Ovary (tissue), 7 donors: ENCODE measurements at regions not wholly inside any gene's neighbourhood (a gene's known extent, or its start where the extent isn't known, plus 50 kb on each side); places are given as distances from the start of the nearest gene placed in this dataset.

ENCODE experiments used
- DNase-seq, 5 donors: peaks; one replicate each; pipeline ENCODE4 v3.0.0-alpha.2; 2019 to 2020
- H3K27ac ChIP-seq, 2 donors: fragments of 200-600 bp; one replicate each; pipeline versions ENCODE4 v1.5.1 to v1.8.0; 2019 to 2022
- H3K27me3 ChIP-seq: fragments of 200-600 bp; one replicate; pipeline ENCODE4 v1.8.0; 2022
- H3K36me3 ChIP-seq: fragments of 200-600 bp; sonication (generic); one replicate; pipeline ENCODE4 v1.5.1; 2019
- H3K4me1 ChIP-seq: one replicate; pipeline ENCODE4 v1.8.1; 2013; ENCODE audit warnings: mild to moderate bottlenecking, moderate library complexity; ENCODE audit not compliant: insufficient read depth
- H3K4me3 ChIP-seq: fragments of 200-600 bp; sonication (generic); one replicate; pipeline ENCODE4 v1.5.1; 2017
- H3K9me3 ChIP-seq, 2 donors: fragments of 200-600 bp in 1 of 2; sonication (generic) in 1 of 2; one replicate each; pipeline versions ENCODE4 v1.5.1 to v1.8.1; 2013 to 2019; ENCODE audit warnings: mild to moderate bottlenecking in 1 of 2, moderate library complexity in 1 of 2
- EP300 ChIP-seq: sonication (generic); formaldehyde crosslinking; IDR thresholded peaks from one replicate; pipeline ENCODE4 v1.6.1; 2017; ENCODE audit warnings: antibody characterized with exemption
- POLR2A ChIP-seq: fragments of 450-650 bp; IDR thresholded peaks from one replicate; pipeline ENCODE4 v1.6.1; 2017; ENCODE audit warnings: antibody characterized with exemption, mild to moderate bottlenecking, moderate library complexity
- WGBS, 3 donors: extraction: QIAGEN DNeasy Blood & Tissue Kit in 1 of 3; methylation state at CpG; one replicate each; pipeline versions ENCODE4 v1.1.5 to v1.1.7; 2013 to 2017; 5-methylcytosine and 5-hydroxymethylcytosine counted together
- intact Hi-C, 4 donors: fragments of 100-400 bp; cut with DNase I; formaldehyde crosslinking; loops; one replicate each; pipeline versions ENCODE4 v1.11.0 to v1.15.1; 2022 to 2023
- TF ChIP-seq, protein P1 (sequence below), 3 donors: fragments of 450-650 bp in 2 of 3; fragments of 200-600 bp in 1 of 3; IDR thresholded peaks; one replicate each; pipeline versions ENCODE4 v1.5.1 to v1.8.0; 2016 to 2022; ENCODE audit warnings: antibody characterized with exemption in 3 of 3, mild to moderate bottlenecking in 1 of 3
- donor health status: DM: no; HTN: no; CAD: no; lungs with moderate emphysema.
- donor health status: DM: no; HTN: no; CAD: no.
- donor health status: Bipolar disorder and iron deficiency.
- donor health status: DM: no; HTN: no; CAD: no.
- donor health status: DM: yes; HTN: yes; CAD: no.

DNA sequence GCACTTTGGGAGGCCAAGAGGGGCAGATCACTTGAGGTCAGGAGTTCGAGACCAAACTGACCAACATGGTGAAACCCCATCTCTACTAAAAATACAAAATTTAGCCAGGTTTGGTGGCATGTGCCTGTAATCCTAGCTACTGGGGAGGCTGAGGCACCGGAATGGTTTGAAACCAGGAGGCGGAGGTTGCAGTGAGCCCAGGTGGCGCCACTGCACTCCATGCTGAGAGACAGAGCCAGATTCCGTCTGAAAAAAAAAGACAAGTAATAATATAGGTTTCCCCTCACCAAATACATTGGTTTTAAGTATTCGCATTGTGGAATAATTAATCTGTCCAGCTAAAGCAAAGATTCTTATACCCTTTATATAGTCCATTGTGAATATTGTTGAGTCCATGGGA, 1544.6 kb downstream of the OLFM4 start:
- no peaks in the 10 kb centered on the region for H3K4me1 ChIP-seq
- no peak overlapping the region for H3K4me3 ChIP-seq
- H3K27me3 ChIP-seq: no peaks in the 10 kb centered on the region
- DNase-seq: no peak
- intact Hi-C loops: no loop called here
- 92% methylated on average over 6 of the region's 6 CpGs for WGBS, 3 donors
- no peaks in the 10 kb centered on the region for H3K36me3 ChIP-seq
- H3K27ac ChIP-seq: no peak overlapping the region
- H3K9me3 ChIP-seq: no peaks in the 10 kb centered on the region
- TF ChIP-seq EP300 (no peak), POLR2A (no peak)
- TF ChIP-seq, protein P1, sequence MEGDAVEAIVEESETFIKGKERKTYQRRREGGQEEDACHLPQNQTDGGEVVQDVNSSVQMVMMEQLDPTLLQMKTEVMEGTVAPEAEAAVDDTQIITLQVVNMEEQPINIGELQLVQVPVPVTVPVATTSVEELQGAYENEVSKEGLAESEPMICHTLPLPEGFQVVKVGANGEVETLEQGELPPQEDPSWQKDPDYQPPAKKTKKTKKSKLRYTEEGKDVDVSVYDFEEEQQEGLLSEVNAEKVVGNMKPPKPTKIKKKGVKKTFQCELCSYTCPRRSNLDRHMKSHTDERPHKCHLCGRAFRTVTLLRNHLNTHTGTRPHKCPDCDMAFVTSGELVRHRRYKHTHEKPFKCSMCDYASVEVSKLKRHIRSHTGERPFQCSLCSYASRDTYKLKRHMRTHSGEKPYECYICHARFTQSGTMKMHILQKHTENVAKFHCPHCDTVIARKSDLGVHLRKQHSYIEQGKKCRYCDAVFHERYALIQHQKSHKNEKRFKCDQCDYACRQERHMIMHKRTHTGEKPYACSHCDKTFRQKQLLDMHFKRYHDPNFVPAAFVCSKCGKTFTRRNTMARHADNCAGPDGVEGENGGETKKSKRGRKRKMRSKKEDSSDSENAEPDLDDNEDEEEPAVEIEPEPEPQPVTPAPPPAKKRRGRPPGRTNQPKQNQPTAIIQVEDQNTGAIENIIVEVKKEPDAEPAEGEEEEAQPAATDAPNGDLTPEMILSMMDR (IDR thresholded peaks at IDR 0.05): no peak

DNA sequence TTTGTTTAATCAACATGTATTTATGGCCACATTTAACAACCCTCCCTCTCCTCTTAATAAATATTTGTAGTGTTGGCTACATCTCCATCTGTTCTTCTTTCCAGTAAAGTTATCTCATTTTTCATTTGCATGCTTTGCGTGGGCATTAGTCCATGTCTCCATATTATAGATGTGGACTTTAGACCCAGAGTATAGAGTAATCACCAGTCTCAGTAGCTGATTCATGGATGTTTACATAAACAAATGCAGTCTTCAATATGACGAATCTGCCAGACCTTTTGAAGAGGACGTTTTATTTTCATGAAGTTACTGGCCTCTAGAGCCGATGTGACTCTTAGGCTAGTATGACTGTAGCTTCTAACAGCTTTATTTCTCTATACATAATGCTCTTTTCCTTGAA, 1546.2 kb downstream of the OLFM4 start:
- no peaks in the 10 kb centered on the region for H3K36me3 ChIP-seq
- no peak for DNase-seq
- no peak overlapping the region for H3K27ac ChIP-seq
- intact Hi-C loops: no loop called here
- H3K4me1 ChIP-seq: no peaks in the 10 kb centered on the region
- no peaks in the 10 kb centered on the region for H3K27me3 ChIP-seq
- no peaks in the 10 kb centered on the region for H3K9me3 ChIP-seq
- no peak overlapping the region for H3K4me3 ChIP-seq
- 61 to 78% (median 64%) methylated on average over 4 of the region's 4 CpGs for WGBS, 3 donors
- TF ChIP-seq EP300 (no peak), POLR2A (no peak)
- TF ChIP-seq, protein P1 (IDR thresholded peaks at IDR 0.05): no peak

DNA sequence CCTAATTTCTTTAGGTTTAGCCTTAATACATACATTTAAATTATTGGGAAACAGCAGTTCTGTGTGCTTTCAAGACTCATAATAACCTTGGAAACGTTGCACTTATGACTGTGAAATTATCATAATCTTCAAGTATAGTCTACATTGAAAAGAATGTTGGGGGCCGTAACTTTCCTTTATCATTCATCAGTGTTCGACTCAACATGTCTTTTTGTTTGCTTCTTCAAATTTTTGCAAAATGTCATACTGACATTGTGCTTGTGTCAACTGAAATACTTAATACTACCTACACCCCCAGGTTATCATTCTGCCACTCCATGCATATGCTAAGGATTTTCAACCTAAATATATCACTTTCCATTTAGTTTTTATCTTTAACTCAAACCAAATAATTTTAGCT, 1562.9 kb downstream of the OLFM4 start:
- 14 to 30% (median 19%) methylated on average over 3 of the region's 3 CpGs for WGBS, 3 donors
- Histone ChIP-seq H3K4me1 (no peaks in the 10 kb centered on the region), H3K4me3 (no peak overlapping the region), H3K27ac (no peak overlapping the region), H3K9me3 (no peaks in the 10 kb centered on the region), H3K36me3 (no peaks in the 10 kb centered on the region), H3K27me3 (no peaks in the 10 kb centered on the region)
- DNase-seq: no peak
- TF ChIP-seq, protein P1 (IDR thresholded peaks at IDR 0.05): no peak
- intact Hi-C loops: no loop called here

DNA sequence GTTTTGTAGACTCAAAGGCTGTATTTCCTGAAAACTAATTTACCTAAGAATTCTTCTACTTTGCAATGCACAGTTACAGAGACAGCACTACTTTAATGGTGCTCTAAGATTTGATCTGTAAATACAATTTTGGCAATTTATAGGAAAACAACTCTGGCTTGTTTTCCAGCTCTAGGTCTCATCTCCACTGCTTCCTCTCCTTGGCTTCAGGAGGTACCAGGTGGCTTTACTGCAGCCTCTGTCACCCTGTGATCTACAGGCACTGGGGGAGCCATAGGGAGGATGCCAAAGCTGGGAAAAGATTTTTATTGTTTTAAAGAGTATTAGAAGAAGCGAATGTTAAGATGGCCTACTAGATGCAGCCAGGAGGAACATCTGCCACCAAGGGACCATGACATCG, 1563.6 kb downstream of the OLFM4 start:
- no peak for TF ChIP-seq EP300
- TF ChIP-seq, protein P1 (IDR thresholded peaks at IDR 0.05): no peak
- no peak for TF ChIP-seq POLR2A
- Histone ChIP-seq H3K9me3 (no peaks in the 10 kb centered on the region), H3K4me1 (no peaks in the 10 kb centered on the region), H3K36me3 (no peaks in the 10 kb centered on the region), H3K27me3 (no peaks in the 10 kb centered on the region), H3K27ac (no peak overlapping the region), H3K4me3 (no peak overlapping the region)
- DNase-seq: no peak
- WGBS, 3 donors: 85 to 96% (median 87%) methylated on average over 2 of the region's 2 CpGs
- intact Hi-C loops: no loop called here

DNA sequence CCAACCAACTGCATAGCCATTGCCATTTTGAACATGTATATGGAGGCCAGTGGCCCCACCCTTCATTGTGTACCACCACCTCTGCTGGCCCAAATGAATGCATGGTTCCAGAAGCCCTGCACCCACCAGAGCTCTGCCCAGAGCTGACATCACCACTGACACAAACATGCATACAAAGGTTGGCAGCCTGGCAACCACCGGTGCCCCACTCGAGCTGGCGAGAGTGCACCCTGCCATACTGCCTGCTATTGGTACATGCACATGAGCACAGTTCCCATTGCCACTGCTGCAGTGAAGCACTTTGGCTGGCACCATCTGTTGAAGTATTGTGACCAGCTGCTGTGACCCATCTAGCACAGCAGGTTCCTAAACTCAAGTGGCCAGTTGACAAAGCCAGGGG, 1564.9 kb downstream of the OLFM4 start:
- H3K4me1 ChIP-seq: no peaks in the 10 kb centered on the region
- DNase-seq: no peak
- no peaks in the 10 kb centered on the region for H3K36me3 ChIP-seq
- no peaks in the 10 kb centered on the region for H3K9me3 ChIP-seq
- TF ChIP-seq EP300 (no peak), POLR2A (no peak)
- TF ChIP-seq, protein P1 (IDR thresholded peaks at IDR 0.05): no peak
- intact Hi-C loops: no loop called here
- H3K4me3 ChIP-seq: no peak overlapping the region
- WGBS, 3 donors: 93 to 97% (median 97%) methylated on average over 3 of the region's 3 CpGs
- no peak overlapping the region for H3K27ac ChIP-seq
- no peaks in the 10 kb centered on the region for H3K27me3 ChIP-seq
